ENCODE measurements at regions not wholly inside any gene's neighbourhood (a gene's known extent, or its start where the extent isn't known, plus 50 kb on each side); places are given as distances from the start of the nearest gene placed in this dataset.

- no peaks in the 10 kb centered on the region for H3K9me3 ChIP-seq (ENCODE audit: control insufficient read depth in 2 of 3, insufficient read depth in 1 of 3, low read length in 3 of 3)
- H3K4me1 ChIP-seq (ENCODE audit: control insufficient read depth in 2 of 3, insufficient read depth in 2 of 3, low read depth in 1 of 3, low read length in 3 of 3) = peaks cover 0 to 10% (median 0%) of the 10 kb centered on the region in 3 donors
- DNase-seq = peak in 2 of 5 donors; percentile 21 to 27
- TF ChIP-seq CTCF (IDR thresholded peaks at IDR 0.05; ENCODE audit: borderline replicate concordance, extremely low read depth, insufficient read depth) = no peak
- H3K9ac ChIP-seq (ENCODE audit: low read length in 3 of 3) = no peak overlapping the region
- H3K27ac ChIP-seq (ENCODE audit: low read depth in 2 of 2, low read length in 2 of 2) = peak overlapping the region; percentile 32 to 36
- H3K4me3 ChIP-seq (ENCODE audit: low read length in 3 of 3) = peak overlapping the region in 2 of 3 donors; percentile 5 to 10
- H3K27me3 ChIP-seq (ENCODE audit: control insufficient read depth, insufficient read depth, low read length) = no peaks in the 10 kb centered on the region
- peak; percentile 56 for FAIRE-seq
- intact Hi-C loops (cut with DNase I) = no loop called here
- no peaks in the 10 kb centered on the region for H3K36me3 ChIP-seq (ENCODE audit: control insufficient read depth in 2 of 3, insufficient read depth in 3 of 3, low read length in 3 of 3)
Observed at GRCh38 chr2:147425437-147426029, 419.3 kb upstream of the ACVR2A start.

- TF ChIP-seq CTCF (IDR thresholded peaks at IDR 0.05; ENCODE audit: borderline replicate concordance, extremely low read depth, insufficient read depth) = no peak
- FAIRE-seq = no peak
- no peak overlapping the region for H3K9ac ChIP-seq (ENCODE audit: low read length in 3 of 3)
- DNase-seq = no peak
- intact Hi-C loops (cut with DNase I) = no loop called here
- H3K4me1 ChIP-seq (ENCODE audit: control insufficient read depth in 2 of 3, insufficient read depth in 2 of 3, low read depth in 1 of 3, low read length in 3 of 3) = peaks cover 0 to 10% (median 0%) of the 10 kb centered on the region in 3 donors
- peak overlapping the region in 1 of 2 donors; percentile 32 for H3K27ac ChIP-seq (ENCODE audit: low read depth in 2 of 2, low read length in 2 of 2)
- no peak overlapping the region for H3K4me3 ChIP-seq (ENCODE audit: low read length in 3 of 3)
- H3K9me3 ChIP-seq (ENCODE audit: control insufficient read depth in 2 of 3, insufficient read depth in 1 of 3, low read length in 3 of 3) = no peaks in the 10 kb centered on the region
- no peaks in the 10 kb centered on the region for H3K36me3 ChIP-seq (ENCODE audit: control insufficient read depth in 2 of 3, insufficient read depth in 3 of 3, low read length in 3 of 3)
- no peaks in the 10 kb centered on the region for H3K27me3 ChIP-seq (ENCODE audit: control insufficient read depth, insufficient read depth, low read length)
Observed at GRCh38 chr2:147424766-147425165, 420.1 kb upstream of the ACVR2A start.

DNA sequence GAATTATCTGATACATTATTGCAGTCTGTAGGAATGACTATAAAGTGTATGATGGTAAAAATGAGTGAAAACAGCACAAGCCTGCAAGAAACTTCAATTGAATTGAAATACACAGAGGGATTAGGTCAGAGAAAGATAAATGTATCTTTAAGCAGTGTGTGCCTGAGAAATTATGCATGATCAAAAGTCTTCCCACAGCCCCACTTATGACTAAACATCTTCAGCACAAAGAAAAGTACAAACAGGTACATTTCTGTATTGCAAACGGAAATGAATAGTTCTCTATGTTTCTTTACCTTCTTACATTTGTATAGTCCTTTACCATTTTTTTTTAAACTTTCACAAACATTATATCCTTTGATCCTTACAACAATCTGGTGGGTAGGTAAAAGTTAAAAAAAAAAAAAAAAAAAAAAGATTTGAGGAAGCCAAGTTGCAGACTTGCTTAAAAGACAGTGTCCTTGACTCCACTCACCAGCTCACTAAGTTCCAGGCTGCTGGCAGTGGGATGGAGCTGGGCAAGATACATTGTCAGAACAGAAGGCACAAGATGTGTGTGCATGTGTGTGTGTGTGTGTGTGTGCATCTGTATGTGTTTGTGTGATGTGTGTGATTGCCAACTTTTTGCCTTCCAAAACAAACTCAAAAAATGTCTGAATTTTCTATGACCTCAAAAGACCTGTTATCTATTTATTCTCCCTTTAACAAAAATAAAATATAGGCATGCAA lies 423.7 kb upstream of the ACVR2A start:
- Histone ChIP-seq H3K4me1 (ENCODE audit: control insufficient read depth in 2 of 3, insufficient read depth in 2 of 3, low read depth in 1 of 3, low read length in 3 of 3) (peaks cover 0 to 10% (median 0%) of the 10 kb centered on the region in 3 donors), H3K9ac (ENCODE audit: low read length in 3 of 3) (no peak overlapping the region), H3K27ac (ENCODE audit: low read depth in 2 of 2, low read length in 2 of 2) (no peak overlapping the region), H3K36me3 (ENCODE audit: control insufficient read depth in 2 of 3, insufficient read depth in 3 of 3, low read length in 3 of 3) (no peaks in the 10 kb centered on the region), H3K27me3 (ENCODE audit: control insufficient read depth, insufficient read depth, low read length) (no peaks in the 10 kb centered on the region), H3K9me3 (ENCODE audit: control insufficient read depth in 2 of 3, insufficient read depth in 1 of 3, low read length in 3 of 3) (no peaks in the 10 kb centered on the region), H3K4me3 (ENCODE audit: low read length in 3 of 3) (no peak overlapping the region)
- FAIRE-seq (no peak), DNase-seq (no peak)
- TF ChIP-seq CTCF (IDR thresholded peaks at IDR 0.05; ENCODE audit: borderline replicate concordance, extremely low read depth, insufficient read depth) = no peak
- intact Hi-C loops (cut with DNase I) = no loop called here

Measured in kidney (tissue), 13 donors.